GM12875 (cell line): ENCODE measurements at regions not wholly inside any gene's neighbourhood (a gene's known extent, or its start where the extent isn't known, plus 50 kb on each side); places are given as distances from the start of the nearest gene placed in this dataset.

Experiments used
- H3K4me3 ChIP-seq: one replicate; pipeline ENCODE4 v1.5.1; 2011; ENCODE audit warnings: low read depth, low read length, control low read depth
- TF ChIP-seq, protein P1 (sequence below): IDR thresholded peaks from 2 replicates; pipeline ENCODE4 v1.5.1; 2011; ENCODE audit warnings: low read depth, mild to moderate bottlenecking, control low read depth, inconsistent platforms, low read length, moderate library complexity, borderline replicate concordance; ENCODE audit not compliant: insufficient read depth

DNA sequence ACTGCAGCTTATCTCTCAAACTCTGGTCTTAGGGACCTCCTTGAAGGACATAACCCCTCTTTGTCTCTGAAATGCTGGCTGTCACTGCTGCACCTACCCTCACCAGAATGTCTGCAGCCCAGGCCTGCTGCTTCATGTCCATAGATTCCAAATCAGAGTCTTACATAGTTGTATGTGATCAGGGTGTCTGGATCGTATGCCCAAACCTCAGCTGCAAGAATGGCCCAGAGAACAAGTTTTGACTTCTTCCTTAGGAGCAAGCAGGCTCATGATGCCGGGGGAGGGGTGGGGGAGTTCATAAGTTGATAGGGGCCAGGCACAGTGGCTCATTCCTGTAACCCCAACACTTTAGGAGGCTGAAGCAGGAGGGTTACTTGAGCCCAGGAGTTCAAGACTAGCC lies 55.8 kb upstream of the RMDN2 start:
- no peak overlapping the region for H3K4me3 ChIP-seq
- TF ChIP-seq, protein P1, sequence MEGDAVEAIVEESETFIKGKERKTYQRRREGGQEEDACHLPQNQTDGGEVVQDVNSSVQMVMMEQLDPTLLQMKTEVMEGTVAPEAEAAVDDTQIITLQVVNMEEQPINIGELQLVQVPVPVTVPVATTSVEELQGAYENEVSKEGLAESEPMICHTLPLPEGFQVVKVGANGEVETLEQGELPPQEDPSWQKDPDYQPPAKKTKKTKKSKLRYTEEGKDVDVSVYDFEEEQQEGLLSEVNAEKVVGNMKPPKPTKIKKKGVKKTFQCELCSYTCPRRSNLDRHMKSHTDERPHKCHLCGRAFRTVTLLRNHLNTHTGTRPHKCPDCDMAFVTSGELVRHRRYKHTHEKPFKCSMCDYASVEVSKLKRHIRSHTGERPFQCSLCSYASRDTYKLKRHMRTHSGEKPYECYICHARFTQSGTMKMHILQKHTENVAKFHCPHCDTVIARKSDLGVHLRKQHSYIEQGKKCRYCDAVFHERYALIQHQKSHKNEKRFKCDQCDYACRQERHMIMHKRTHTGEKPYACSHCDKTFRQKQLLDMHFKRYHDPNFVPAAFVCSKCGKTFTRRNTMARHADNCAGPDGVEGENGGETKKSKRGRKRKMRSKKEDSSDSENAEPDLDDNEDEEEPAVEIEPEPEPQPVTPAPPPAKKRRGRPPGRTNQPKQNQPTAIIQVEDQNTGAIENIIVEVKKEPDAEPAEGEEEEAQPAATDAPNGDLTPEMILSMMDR, result no peak

DNA sequence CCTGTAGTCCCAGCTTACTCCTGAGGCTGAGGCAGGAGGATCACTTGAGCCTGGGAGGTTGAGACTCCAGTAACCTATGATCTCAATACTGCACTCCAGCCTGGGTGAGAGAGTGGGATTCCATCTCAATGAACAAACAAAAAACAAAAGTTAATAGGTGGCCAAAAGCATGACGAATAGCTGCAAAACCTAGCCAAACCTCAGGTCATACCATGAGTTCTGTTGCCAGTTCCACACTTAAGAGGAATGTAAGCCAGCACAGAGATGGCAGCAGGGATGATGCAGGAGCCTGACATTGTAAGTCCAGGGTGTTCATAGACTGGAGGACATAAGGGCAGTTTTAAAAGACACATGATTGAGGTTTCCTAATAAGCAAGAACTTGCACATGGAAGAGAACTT lies 55.3 kb upstream of the RMDN2 start:
- H3K4me3 ChIP-seq, result no peak overlapping the region
- TF ChIP-seq, protein P1, result no peak

DNA sequence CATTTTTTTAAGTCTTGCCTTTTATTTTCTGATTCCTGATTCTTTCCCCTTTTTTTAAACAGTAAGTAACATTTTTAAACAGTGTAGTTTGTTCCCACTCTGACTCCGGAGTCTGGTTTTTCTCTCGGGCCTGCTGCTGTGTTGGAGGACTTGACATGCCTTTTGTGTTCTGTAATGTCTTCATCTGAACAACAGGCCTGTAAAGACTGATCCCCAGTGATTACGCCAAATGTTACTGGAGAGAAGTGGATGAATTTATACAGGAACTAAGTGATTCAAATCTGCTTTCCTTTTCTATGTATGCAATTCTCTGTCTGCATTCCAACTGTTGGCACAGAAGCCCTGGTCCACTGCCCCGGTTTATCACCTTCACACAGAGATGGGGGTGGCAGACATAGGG lies 54.3 kb upstream of the RMDN2 start:
- H3K4me3 ChIP-seq, result no peak overlapping the region
- TF ChIP-seq, protein P1, result no peak

DNA sequence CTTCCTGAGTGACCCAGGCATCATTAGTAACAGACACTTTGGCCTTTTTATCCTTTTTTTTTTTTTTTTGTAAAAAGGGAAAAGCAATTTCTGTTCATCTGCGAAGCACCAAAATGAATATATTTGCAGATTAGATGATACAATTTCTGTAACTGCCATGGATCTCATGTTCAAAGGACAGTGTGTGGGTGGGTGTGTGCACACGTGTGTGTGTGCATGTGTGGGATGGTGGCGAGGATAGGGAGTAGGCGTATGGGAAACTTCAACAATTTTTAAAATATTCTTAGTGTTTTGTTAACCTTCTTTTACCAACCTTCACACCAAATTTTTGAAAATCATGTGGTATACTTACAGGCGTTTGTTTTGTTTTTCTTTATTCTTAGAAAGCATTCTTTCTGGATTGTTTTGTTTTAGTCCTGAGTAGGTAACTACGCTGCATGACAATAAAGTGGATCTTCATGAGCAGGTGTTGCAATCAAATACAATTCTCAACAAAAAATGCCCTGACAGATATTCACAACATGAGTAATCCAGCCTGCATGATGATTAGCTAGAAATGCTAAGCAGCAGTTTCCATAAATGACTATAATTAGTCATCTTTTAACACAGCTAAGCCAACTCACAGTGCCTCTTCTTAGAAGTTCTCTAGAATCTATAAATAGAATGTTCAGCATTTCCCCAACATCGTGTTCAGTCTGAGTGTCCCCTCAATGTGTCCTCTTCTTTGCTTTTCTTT lies 53.5 kb upstream of the RMDN2 start:
- no peak overlapping the region for H3K4me3 ChIP-seq
- TF ChIP-seq, protein P1, result no peak

DNA sequence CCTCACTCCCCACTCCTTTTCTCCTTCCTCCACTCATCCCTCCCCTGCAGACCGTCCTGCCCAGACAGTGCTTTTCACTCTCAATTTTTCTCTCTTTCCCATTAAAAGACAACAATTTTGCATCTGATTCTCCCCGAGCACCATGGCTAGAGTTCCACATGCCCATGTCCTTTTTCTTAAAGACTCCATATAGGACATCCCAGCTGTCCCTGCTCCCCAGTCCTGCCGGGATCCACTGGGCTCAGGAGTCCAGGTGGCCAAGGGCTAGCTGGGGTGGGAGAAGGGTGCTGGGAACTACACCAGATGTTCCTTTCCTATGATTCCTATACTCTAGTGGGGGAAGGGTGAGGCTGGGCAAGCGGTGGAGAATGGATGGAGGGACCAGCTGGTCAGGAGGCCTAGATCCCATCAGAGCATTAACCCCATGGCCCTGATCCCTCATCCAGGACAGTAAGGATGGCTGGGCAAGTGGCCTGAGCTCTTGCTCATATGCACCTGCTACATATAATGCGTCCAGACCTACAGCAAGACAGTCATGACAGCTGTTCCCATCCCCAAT lies 52.8 kb upstream of the RMDN2 start:
- TF ChIP-seq, protein P1, result no peak
- H3K4me3 ChIP-seq, result no peak overlapping the region

DNA sequence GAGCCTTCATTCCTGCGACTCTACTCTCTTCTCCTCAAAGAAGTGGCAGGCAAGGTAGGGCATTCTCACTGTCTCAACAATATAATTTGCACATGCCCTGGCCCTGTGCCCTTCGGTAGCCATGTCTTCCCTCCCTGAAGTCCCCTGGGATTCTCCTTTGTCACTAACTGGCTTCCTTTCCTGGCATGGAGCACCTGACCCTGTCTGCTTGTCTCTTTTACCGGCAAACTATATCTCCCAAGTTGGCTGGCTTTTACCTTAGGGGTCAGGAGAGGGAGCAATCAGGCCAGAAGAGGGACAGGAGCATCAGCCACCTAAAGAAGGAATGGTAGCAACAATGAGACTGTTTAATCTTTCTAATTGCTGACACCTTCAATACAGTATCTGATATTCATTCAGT lies 51.9 kb upstream of the RMDN2 start:
- H3K4me3 ChIP-seq, result no peak overlapping the region
- TF ChIP-seq, protein P1, result no peak

DNA sequence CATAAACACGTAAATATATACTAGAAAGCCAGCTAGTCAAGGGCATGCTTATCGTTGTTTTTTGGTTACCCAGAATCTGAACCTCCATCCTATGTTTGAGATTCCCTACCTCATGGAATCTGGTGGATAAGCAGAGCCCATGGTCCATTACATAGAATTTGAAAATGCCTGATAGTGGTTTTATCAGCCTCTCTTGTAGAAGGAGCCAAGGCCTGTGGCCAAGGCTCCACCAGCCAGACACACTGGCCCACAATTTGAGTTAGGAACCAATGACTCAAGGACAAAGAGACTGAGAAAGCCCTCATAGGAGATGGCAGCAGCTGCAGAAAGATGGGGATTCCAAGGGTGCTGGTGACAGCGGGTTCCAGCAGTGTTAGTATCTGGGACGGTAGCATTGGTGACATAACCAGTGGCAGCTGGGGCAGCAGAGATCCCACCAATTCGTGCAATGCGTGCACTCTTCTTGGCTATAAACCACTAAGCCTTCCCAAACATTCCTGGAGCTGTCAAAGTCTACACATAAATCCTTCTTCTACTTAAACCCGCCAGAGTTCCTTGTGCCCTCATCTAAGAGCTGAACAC lies 51.2 kb upstream of the RMDN2 start:
- no peak overlapping the region for H3K4me3 ChIP-seq
- TF ChIP-seq, protein P1, result no peak
